Ishikawa (cell line): ENCODE measurements at regions not wholly inside any gene's neighbourhood (a gene's known extent, or its start where the extent isn't known, plus 50 kb on each side); places are given as distances from the start of the nearest gene placed in this dataset.

ENCODE experiments used
- CEBPB ChIP-seq: IDR thresholded peaks from 2 replicates; pipeline ENCODE4 v1.6.1; 2012
- CREB1 ChIP-seq: IDR thresholded peaks from 2 replicates; pipeline ENCODE4 v1.6.1; 2012; ENCODE audit warnings: low read depth
- EGR1 ChIP-seq: IDR thresholded peaks from 2 replicates; pipeline ENCODE4 v1.6.1; 2012
- EP300 ChIP-seq: IDR thresholded peaks from 2 replicates; pipeline ENCODE4 v1.6.1; 2012; ENCODE audit warnings: borderline replicate concordance
- FOXM1 ChIP-seq: IDR thresholded peaks from 2 replicates; pipeline ENCODE4 v1.6.1; 2012; ENCODE audit warnings: low read depth, borderline replicate concordance
- NFIC ChIP-seq: IDR thresholded peaks from 2 replicates; pipeline ENCODE4 v1.6.1; 2012
- RAD21 ChIP-seq: IDR thresholded peaks from 2 replicates; pipeline ENCODE4 v1.6.1; 2012; ENCODE audit warnings: low read depth
- TAF1 ChIP-seq: IDR thresholded peaks from 2 replicates; pipeline ENCODE4 v1.6.1; 2012; ENCODE audit warnings: low read depth, mild to moderate bottlenecking
- TCF12 ChIP-seq: IDR thresholded peaks from 2 replicates; pipeline ENCODE4 v1.6.1; 2012; ENCODE audit warnings: low read depth
- TEAD4 ChIP-seq: IDR thresholded peaks from 2 replicates; pipeline ENCODE4 v1.6.1; 2012
- USF1 ChIP-seq: IDR thresholded peaks from 2 replicates; pipeline ENCODE4 v1.6.1; 2012
- YY1 ChIP-seq: IDR thresholded peaks from 2 replicates; pipeline ENCODE4 v1.6.1; 2012; ENCODE audit warnings: low read depth
- ZBTB7A ChIP-seq: IDR thresholded peaks from 2 replicates; pipeline ENCODE4 v1.6.1; 2012; ENCODE audit warnings: low read depth
- TF ChIP-seq, protein P1 (sequence below): IDR thresholded peaks from 2 replicates; pipeline ENCODE4 v1.6.1; 2012; ENCODE audit warnings: low read depth, mild to moderate bottlenecking
- TF ChIP-seq, protein P2 (sequence below): IDR thresholded peaks from 2 replicates; pipeline ENCODE4 v1.6.1; 2012

GRCh38 chr6:135779213-135779612 is 72.3 kb upstream of the PDE7B start:
- TF ChIP-seq FOXM1: no peak
- TF ChIP-seq, protein P1, sequence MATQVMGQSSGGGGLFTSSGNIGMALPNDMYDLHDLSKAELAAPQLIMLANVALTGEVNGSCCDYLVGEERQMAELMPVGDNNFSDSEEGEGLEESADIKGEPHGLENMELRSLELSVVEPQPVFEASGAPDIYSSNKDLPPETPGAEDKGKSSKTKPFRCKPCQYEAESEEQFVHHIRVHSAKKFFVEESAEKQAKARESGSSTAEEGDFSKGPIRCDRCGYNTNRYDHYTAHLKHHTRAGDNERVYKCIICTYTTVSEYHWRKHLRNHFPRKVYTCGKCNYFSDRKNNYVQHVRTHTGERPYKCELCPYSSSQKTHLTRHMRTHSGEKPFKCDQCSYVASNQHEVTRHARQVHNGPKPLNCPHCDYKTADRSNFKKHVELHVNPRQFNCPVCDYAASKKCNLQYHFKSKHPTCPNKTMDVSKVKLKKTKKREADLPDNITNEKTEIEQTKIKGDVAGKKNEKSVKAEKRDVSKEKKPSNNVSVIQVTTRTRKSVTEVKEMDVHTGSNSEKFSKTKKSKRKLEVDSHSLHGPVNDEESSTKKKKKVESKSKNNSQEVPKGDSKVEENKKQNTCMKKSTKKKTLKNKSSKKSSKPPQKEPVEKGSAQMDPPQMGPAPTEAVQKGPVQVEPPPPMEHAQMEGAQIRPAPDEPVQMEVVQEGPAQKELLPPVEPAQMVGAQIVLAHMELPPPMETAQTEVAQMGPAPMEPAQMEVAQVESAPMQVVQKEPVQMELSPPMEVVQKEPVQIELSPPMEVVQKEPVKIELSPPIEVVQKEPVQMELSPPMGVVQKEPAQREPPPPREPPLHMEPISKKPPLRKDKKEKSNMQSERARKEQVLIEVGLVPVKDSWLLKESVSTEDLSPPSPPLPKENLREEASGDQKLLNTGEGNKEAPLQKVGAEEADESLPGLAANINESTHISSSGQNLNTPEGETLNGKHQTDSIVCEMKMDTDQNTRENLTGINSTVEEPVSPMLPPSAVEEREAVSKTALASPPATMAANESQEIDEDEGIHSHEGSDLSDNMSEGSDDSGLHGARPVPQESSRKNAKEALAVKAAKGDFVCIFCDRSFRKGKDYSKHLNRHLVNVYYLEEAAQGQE: no peak
- no peak for TF ChIP-seq CEBPB
- TF ChIP-seq EGR1: no peak
- TF ChIP-seq CREB1: no peak

GRCh38 chr6:135780326-135780725 is 71.2 kb upstream of the PDE7B start:
- TF ChIP-seq RAD21: no peak
- TF ChIP-seq, protein P1: no peak
- TF ChIP-seq TEAD4: no peak
- no peak for TF ChIP-seq CEBPB

- TF ChIP-seq YY1 (no peak), TCF12 (no peak), CREB1 (no peak)
These were observed 69.0 kb upstream of the PDE7B start for GRCh38 chr6:135782546-135782945.

- TF ChIP-seq NFIC: no peak
- TF ChIP-seq, protein P2, sequence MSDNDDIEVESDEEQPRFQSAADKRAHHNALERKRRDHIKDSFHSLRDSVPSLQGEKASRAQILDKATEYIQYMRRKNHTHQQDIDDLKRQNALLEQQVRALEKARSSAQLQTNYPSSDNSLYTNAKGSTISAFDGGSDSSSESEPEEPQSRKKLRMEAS: no peak
- TF ChIP-seq TAF1: no peak
- no peak for TF ChIP-seq USF1
- TF ChIP-seq FOXM1: no peak
- TF ChIP-seq ZBTB7A: no peak
- no peak for TF ChIP-seq YY1
- TF ChIP-seq TCF12: no peak
- TF ChIP-seq EGR1: no peak
- no peak for TF ChIP-seq CREB1
- TF ChIP-seq CEBPB: no peak
These were observed 67.0 kb upstream of the PDE7B start for GRCh38 chr6:135784507-135784906.

- TF ChIP-seq, protein P2: no peak
- TF ChIP-seq EP300 (no peak), TCF12 (no peak), CREB1 (no peak), TEAD4 (no peak), RAD21 (no peak), FOXM1 (no peak), TAF1 (no peak)
- TF ChIP-seq, protein P1: no peak
These were observed 62.0 kb upstream of the PDE7B start for GRCh38 chr6:135789375-135790050.

DNA sequence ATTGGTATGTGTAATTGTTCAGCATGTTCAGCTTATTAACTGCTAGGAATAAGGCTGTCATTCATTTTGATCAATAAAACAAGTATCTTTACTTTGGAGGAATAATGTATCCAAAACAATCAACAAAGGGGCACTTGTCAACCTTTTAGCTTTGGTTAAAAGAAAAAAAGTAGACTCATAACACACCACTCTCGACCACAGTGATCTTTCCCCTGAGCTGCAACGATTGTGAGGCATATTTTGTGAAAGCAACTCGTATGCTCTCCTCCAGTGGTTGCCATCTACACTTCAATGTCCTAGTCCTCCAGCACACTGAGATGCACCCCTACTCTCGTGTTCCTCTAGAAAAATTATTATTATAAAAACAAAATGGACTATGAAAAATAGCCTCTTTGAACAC is 60.1 kb upstream of the PDE7B start:
- TF ChIP-seq EGR1: no peak
- TF ChIP-seq TEAD4: no peak
- TF ChIP-seq, protein P2: no peak
- no peak for TF ChIP-seq YY1
- no peak for TF ChIP-seq CREB1
- TF ChIP-seq ZBTB7A: no peak
- TF ChIP-seq TCF12: no peak
- TF ChIP-seq, protein P1: no peak
- TF ChIP-seq TAF1: no peak
- no peak for TF ChIP-seq FOXM1
- TF ChIP-seq RAD21: no peak
- TF ChIP-seq NFIC: no peak
- no peak for TF ChIP-seq CEBPB
